GM10248 (cell line): ENCODE measurements at regions not wholly inside any gene's neighbourhood (a gene's known extent, or its start where the extent isn't known, plus 50 kb on each side); places are given as distances from the start of the nearest gene placed in this dataset.

Experiments used
- CTCF ChIA-PET: fragments of 300-600 bp; sonication (Branson Sonifier 250); formaldehyde crosslinking; extraction: SDS; loops from one replicate; lab custom pipeline; 2021; ENCODE audit warnings: antibody characterized with exemption; lab: Yijun Ruan, JAX
- POLR2A ChIA-PET: fragments of 350-650 bp; sonication (Branson Sonifier 250); formaldehyde crosslinking; extraction: SDS; loops from one replicate; lab custom pipeline; 2020; ENCODE audit warnings: antibody characterized with exemption; lab: Yijun Ruan, JAX
- DNase-seq: peaks from one replicate; pipeline ENCODE4 v3.0.0; 2012; ENCODE audit errors: extremely low spot score
- TF ChIP-seq, protein P1 (sequence below): IDR thresholded peaks from 2 replicates; pipeline ENCODE4 v1.5.1; 2012; ENCODE audit warnings: mild to moderate bottlenecking, low read depth; ENCODE audit errors: extremely low read depth, missing control alignments, control extremely low read depth

DNA sequence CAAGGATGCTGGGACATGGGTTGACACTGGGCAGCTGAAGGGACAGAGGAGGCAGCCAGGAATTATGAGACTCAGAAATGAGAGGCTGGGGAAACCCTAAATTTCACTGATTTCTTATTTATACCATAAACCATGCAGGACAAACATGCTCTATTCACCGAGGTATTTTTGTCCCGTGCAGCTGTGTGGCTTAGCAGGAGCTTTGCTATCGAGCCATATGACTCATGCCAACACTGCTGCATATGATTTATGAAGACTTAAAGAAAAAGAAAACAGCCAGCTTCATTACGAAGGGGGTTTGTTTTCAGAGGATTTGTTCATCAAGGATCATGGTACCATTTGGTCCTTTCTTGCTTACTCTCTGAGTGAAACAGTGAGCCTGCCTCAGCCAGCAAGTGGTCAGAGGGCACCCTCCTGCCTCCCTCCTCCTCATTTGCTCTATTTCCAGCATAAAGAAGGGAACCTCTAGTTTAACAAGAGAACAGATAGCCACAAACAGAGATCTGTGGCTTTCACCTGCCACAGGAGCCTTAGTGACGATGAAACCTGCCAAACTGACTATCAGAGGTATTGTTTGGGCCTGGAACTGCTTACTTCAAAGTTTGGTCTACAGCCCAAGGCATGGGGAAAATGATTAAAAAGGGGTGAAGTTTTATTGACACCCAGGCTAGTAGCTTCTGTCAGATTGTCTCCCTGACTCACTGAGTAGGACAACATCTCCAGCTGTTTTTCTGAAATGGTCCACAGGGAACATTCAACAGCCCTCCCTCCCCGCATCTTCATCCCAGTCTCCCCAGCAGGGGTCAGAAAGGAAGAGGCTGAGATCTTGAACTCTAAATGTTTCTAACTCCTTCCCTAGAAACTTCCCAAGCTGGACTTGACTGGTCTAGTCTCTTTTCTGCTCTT is 80.1 kb upstream of the MAML3 start:
- ChIA-PET CTCF (interaction anchor here (0.7 to 2.2 kb wide), 3 partner anchors 8 to 30 kb away, joined by 3 to 15 read pairs (median 3); no protein-coding TSS in a partner anchor), POLR2A (no interaction called here)
- TF ChIP-seq, protein P1, sequence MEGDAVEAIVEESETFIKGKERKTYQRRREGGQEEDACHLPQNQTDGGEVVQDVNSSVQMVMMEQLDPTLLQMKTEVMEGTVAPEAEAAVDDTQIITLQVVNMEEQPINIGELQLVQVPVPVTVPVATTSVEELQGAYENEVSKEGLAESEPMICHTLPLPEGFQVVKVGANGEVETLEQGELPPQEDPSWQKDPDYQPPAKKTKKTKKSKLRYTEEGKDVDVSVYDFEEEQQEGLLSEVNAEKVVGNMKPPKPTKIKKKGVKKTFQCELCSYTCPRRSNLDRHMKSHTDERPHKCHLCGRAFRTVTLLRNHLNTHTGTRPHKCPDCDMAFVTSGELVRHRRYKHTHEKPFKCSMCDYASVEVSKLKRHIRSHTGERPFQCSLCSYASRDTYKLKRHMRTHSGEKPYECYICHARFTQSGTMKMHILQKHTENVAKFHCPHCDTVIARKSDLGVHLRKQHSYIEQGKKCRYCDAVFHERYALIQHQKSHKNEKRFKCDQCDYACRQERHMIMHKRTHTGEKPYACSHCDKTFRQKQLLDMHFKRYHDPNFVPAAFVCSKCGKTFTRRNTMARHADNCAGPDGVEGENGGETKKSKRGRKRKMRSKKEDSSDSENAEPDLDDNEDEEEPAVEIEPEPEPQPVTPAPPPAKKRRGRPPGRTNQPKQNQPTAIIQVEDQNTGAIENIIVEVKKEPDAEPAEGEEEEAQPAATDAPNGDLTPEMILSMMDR, result no peak
- no peak for DNase-seq

DNA sequence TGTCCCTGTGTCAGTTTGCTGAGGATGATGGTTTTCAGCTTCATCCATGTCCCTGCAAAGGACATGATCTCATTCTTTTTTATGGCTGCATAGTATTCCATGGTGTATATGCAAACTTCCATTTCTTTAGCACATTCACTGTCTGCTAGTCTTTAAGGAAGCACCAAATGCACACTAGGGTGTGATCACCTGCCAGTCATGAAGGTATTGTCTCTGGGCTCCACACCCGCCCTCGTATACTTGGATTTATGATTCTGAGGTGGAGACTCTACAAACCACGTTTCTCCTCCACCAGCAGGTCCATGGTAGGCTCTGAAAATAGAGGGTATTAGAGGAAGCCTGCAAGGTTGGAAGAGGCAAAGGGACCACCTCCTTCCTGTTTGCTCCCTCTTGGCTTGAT is 75.9 kb upstream of the MAML3 start:
- TF ChIP-seq, protein P1, result no peak
- DNase-seq, result no peak
- ChIA-PET CTCF (interaction anchor here (1.2 to 1.7 kb wide), 2 partner anchors 18 to 31 kb away, joined by 3 to 4 read pairs; no protein-coding TSS in a partner anchor), POLR2A (interaction anchor here (0.5 kb wide), 1 partner anchor 54 kb away, joined by 3 read pairs; no protein-coding TSS in a partner anchor)

DNA sequence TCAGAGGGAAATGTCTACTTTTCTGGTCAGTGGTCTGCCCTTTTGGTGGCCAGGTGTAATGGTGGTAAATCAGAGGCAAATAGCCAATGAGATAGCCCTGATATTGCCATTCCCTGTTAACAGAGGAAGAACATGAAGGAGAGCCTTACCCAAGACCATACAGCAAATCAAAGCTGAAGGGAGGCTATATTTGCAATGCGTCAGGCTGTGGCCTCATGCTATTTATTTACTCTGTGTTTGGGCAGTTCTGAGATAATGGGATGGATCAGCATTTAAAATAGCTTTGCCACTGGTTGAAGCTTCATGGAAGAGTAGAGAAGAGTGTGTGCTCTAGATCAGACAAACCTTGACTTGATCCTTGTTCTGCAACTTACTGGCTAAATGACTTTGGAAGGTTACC is 73.3 kb upstream of the MAML3 start:
- POLR2A ChIA-PET, result no interaction called here
- TF ChIP-seq, protein P1, result no peak
- no peak for DNase-seq
- CTCF ChIA-PET, result interaction anchor here (1.0 to 1.3 kb wide), 4 partner anchors 9 to 23 kb away, joined by 3 read pairs; no protein-coding TSS in a partner anchor

DNA sequence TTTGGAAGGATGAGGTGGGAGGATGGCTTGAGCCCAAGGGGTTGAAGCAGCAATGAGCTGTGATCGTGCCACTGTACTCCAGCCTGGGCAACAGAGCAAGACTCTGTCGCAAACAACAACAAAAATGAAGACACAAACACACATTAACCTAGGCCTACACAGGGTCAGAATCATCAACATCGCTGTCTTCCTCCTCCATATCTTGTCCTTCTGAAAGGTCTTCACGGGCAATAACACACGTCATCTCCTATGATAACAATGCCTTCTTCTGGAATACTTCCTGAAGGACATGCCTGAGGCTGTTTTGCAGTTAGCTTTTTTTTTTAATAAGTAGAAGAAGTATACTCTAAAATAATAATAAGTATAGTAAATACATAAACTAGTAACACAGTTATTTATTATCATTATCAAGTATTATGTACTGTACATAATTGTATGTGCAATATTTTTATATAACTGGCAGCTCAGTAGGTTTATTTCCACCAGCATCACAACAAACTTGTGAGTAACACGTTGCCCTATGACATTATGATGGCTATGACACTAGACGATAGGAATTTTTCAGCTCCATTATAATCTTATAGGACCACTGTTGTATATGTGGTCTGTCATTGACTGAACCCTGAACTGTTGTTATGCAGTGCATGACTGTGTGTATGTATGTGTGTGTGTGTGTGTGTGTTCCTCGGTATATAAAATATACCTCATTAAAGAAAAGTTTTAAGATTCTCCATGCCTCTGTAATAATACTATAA is 69.2 kb upstream of the MAML3 start:
- POLR2A ChIA-PET, result no interaction called here
- TF ChIP-seq, protein P1, result no peak
- CTCF ChIA-PET, result interaction anchor here (0.9 to 1.6 kb wide), 3 partner anchors 20 to 557 kb away, joined by 3 read pairs; no protein-coding TSS in a partner anchor
- DNase-seq, result no peak

DNA sequence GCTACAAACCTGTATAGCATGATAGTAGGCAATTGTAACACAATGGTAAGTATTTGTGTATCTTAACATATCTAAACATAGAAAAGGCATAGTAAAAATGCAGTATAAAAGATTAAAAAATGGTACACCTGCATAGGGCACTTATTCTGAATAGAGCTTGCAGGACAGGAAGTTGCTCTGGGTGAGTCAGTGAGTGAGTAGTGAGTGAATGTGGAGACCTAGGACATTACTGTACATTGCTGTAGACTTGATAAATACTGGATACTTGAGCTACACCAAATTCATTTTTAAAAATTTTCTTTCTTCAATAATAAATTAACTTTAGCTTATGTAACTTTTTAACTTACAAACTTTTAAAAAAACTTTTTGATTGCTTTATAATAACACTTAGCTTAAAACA is 68.2 kb upstream of the MAML3 start:
- CTCF ChIA-PET, result interaction anchor here (1.2 to 1.6 kb wide), 3 partner anchors 21 to 87 kb away, joined by 3 read pairs; no protein-coding TSS in a partner anchor
- TF ChIP-seq, protein P1, result no peak
- DNase-seq, result no peak
- POLR2A ChIA-PET, result no interaction called here

DNA sequence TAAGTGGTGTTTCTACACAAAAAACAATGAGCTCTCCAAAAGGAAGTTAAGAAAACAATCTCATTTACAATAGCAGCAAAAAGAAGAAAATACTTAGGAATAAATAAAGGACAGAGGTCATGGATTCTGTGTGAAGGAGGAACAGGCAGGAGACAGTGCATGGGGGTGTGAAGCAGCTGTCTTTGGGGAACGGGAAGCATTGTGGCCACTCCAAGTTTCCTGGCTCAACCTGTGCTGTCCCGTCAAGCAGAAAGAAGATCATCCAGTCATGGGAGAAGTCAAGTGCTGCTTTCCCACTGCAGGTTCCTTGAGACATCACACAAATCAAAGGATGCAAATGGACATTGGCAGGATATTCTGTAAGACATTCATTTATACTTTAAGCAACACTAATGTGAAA is 66.1 kb upstream of the MAML3 start:
- TF ChIP-seq, protein P1, result no peak
- ChIA-PET CTCF (interaction anchor here (1.4 kb wide), 1 partner anchor 140 kb away, joined by 3 read pairs; no protein-coding TSS in a partner anchor), POLR2A (no interaction called here)
- no peak for DNase-seq
